ENCODE measurements at regions not wholly inside any gene's neighbourhood (a gene's known extent, or its start where the extent isn't known, plus 50 kb on each side); places are given as distances from the start of the nearest gene placed in this dataset.

DNA sequence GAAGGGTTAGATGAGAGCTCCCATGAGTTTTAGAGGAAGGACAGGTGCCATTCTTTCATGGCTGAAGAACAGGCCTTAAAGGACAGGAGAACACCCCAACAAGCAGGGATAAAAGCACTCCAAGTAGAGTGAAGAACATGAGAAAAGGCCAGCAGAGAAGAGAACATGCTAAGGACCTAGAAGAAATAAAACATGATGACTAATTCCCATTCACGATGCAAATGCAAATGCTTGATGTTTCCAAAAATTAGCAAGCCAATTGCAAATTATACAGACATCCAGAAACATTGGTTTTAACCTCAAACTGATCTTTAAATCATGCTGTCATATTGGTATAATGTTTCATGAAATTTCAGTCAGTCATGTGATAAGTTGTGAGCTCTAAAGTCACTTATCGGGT lies 241.7 kb downstream of the CNTN3 start:
- DNase-seq, result no peak
- H3K4me3 ChIP-seq, result no peak overlapping the region
- 78 to 92% (median 88%) methylated on average over 2 of the region's 2 CpGs for WGBS, 5 donors
- no peaks in the 10 kb centered on the region for H3K4me1 ChIP-seq
- intact Hi-C loops (cut with DNase I; ENCODE audit: low total_unique reads), result no loop called here
- H3K27me3 ChIP-seq (replicated peaks in 1 of 7), result no peaks in the 10 kb centered on the region
- H3K9me3 ChIP-seq, result peaks cover 0 to 5% (median 0%) of the 10 kb centered on the region in 8 donors
- no peak overlapping the region for H3K27ac ChIP-seq
- TF ChIP-seq, protein P1, sequence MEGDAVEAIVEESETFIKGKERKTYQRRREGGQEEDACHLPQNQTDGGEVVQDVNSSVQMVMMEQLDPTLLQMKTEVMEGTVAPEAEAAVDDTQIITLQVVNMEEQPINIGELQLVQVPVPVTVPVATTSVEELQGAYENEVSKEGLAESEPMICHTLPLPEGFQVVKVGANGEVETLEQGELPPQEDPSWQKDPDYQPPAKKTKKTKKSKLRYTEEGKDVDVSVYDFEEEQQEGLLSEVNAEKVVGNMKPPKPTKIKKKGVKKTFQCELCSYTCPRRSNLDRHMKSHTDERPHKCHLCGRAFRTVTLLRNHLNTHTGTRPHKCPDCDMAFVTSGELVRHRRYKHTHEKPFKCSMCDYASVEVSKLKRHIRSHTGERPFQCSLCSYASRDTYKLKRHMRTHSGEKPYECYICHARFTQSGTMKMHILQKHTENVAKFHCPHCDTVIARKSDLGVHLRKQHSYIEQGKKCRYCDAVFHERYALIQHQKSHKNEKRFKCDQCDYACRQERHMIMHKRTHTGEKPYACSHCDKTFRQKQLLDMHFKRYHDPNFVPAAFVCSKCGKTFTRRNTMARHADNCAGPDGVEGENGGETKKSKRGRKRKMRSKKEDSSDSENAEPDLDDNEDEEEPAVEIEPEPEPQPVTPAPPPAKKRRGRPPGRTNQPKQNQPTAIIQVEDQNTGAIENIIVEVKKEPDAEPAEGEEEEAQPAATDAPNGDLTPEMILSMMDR (IDR thresholded peaks at IDR 0.05 in 8 of 11, conservative IDR thresholded peaks at IDR 0.05 in 3 of 11), result no peak
- no peak for TF ChIP-seq POLR2A (IDR thresholded peaks at IDR 0.05)
- no peak for TF ChIP-seq POLR2AphosphoS5 (IDR thresholded peaks at IDR 0.05)
- H3K36me3 ChIP-seq, result no peaks in the 10 kb centered on the region

DNA sequence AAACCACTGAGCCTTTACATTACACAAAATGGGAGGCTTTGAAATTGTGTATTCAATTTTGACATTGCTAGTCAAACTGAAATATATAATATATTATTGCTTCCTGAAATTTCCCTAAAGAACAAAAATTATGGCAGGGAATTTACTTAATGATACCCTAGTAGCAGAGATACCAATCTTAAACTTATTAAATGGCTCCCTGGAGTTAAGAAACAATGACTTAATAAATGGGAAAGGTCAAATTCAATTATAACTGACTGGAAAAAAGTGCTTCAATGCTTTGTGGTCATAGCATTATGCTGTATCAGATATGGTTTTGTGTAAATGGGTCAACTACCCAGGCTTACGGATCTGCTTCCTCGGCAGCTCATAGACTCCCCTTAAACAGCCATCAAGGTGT lies 244.1 kb downstream of the CNTN3 start:
- TF ChIP-seq POLR2A (IDR thresholded peaks at IDR 0.05) (no peak), POLR2AphosphoS5 (IDR thresholded peaks at IDR 0.05) (no peak)
- TF ChIP-seq, protein P1 (IDR thresholded peaks at IDR 0.05 in 8 of 11, conservative IDR thresholded peaks at IDR 0.05 in 3 of 11), result no peak
- Histone ChIP-seq H3K9me3 (peaks cover 0 to under 1% (median 0%) of the 10 kb centered on the region in 8 donors), H3K4me3 (no peak overlapping the region), H3K4me1 (no peaks in the 10 kb centered on the region), H3K27me3 (replicated peaks in 1 of 7) (no peaks in the 10 kb centered on the region), H3K27ac (no peak overlapping the region), H3K36me3 (no peaks in the 10 kb centered on the region)
- intact Hi-C loops (cut with DNase I; ENCODE audit: low total_unique reads), result no loop called here
- WGBS, 5 donors, result 89 to 99% (median 98%) methylated on average over 2 of the region's 2 CpGs
- no peak for DNase-seq

DNA sequence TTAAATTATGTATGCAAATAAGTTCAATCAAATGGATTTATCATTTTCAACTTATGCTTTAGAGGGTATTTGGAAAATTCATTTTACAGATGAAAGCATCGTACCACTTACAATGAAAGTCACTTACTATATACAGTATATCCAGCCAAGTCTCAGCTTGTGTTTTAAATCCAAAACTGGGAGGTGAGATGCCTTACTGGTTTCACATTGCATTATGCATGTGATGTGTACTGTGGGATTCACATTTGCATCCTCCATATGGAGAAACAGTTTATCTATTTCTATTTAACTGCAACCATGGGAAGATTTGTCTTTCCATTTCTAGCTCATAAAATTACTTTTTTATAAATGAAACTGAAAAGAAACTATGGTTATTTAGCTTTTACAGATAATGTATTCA lies 248.1 kb downstream of the CNTN3 start:
- Histone ChIP-seq H3K36me3 (no peaks in the 10 kb centered on the region), H3K4me1 (no peaks in the 10 kb centered on the region), H3K9me3 (no peaks in the 10 kb centered on the region), H3K27ac (no peak overlapping the region), H3K4me3 (no peak overlapping the region), H3K27me3 (replicated peaks in 1 of 7) (no peaks in the 10 kb centered on the region)
- no peak for DNase-seq
- WGBS, 5 donors, result 78 to 95% (median 88%) methylated on average over 1 of the region's 1 CpG
- TF ChIP-seq POLR2AphosphoS5 (IDR thresholded peaks at IDR 0.05) (no peak), POLR2A (IDR thresholded peaks at IDR 0.05) (no peak)
- TF ChIP-seq, protein P1 (IDR thresholded peaks at IDR 0.05 in 8 of 11, conservative IDR thresholded peaks at IDR 0.05 in 3 of 11), result no peak
- intact Hi-C loops (cut with DNase I; ENCODE audit: low total_unique reads), result no loop called here

DNA sequence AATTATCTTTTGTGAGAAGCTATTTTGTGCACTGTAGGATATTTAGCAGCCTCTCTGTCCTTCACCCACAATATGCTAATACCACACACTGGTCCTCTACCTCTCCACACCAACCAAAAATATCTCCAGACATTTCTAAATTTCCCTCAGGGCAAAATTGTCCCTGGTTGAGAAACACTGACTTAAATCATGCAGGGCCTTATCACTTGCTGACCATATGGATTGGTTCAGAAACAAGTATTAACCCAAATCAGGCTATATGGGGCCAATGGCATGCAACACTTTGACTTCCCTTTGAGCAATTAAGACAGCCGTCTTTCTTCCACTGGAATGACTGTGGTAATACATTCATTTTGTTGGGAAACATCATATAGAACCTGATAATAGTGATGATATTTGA lies 251.1 kb downstream of the CNTN3 start:
- DNase-seq, result no peak
- H3K9me3 ChIP-seq, result peaks cover 0 to 3% (median 0%) of the 10 kb centered on the region in 8 donors
- no peaks in the 10 kb centered on the region for H3K27me3 ChIP-seq (replicated peaks in 1 of 7)
- no peaks in the 10 kb centered on the region for H3K4me1 ChIP-seq
- H3K36me3 ChIP-seq, result no peaks in the 10 kb centered on the region
- whole genome bisulfite sequencing, 5 donors, result 78 to 94% (median 85%) methylated on average over 1 of the region's 1 CpG
- no peak overlapping the region for H3K4me3 ChIP-seq
- intact Hi-C loops (cut with DNase I; ENCODE audit: low total_unique reads), result no loop called here
- H3K27ac ChIP-seq, result no peak overlapping the region
- TF ChIP-seq POLR2AphosphoS5 (IDR thresholded peaks at IDR 0.05) (no peak), POLR2A (IDR thresholded peaks at IDR 0.05) (no peak)
- TF ChIP-seq, protein P1 (IDR thresholded peaks at IDR 0.05 in 8 of 11, conservative IDR thresholded peaks at IDR 0.05 in 3 of 11), result no peak
